ENCODE measurements at regions not wholly inside any gene's neighbourhood (a gene's known extent, or its start where the extent isn't known, plus 50 kb on each side); places are given as distances from the start of the nearest gene placed in this dataset.

DNA sequence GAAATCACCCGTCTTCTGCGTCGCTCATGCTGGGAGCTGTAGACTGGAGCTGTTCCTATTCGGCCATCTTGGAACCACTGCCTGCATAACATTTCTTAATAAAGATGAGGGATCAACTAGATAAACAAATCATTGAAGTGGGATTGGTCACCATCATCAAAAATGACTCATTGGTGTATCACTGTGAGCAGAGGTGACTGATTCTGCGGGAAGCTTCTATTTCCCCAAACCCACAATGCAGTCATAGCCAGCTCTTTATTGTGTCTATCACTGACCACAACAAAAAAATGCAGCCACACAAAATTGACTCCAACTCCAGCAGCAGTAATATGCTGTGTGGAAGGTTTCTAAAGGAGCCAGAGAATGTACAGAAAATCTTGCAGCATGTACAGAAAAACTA, 630.7 kb upstream of the HS6ST1 start:
- TF ChIP-seq, protein P1, sequence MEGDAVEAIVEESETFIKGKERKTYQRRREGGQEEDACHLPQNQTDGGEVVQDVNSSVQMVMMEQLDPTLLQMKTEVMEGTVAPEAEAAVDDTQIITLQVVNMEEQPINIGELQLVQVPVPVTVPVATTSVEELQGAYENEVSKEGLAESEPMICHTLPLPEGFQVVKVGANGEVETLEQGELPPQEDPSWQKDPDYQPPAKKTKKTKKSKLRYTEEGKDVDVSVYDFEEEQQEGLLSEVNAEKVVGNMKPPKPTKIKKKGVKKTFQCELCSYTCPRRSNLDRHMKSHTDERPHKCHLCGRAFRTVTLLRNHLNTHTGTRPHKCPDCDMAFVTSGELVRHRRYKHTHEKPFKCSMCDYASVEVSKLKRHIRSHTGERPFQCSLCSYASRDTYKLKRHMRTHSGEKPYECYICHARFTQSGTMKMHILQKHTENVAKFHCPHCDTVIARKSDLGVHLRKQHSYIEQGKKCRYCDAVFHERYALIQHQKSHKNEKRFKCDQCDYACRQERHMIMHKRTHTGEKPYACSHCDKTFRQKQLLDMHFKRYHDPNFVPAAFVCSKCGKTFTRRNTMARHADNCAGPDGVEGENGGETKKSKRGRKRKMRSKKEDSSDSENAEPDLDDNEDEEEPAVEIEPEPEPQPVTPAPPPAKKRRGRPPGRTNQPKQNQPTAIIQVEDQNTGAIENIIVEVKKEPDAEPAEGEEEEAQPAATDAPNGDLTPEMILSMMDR (optimal IDR thresholded peaks at IDR 0.05 in 1 of 3, IDR thresholded peaks at IDR 0.05 in 1 of 3, conservative IDR thresholded peaks at IDR 0.05 in 1 of 3; ENCODE audit: extremely low read depth in 1 of 3, insufficient read depth in 2 of 3, low read length in 3 of 3): no peak
- TF ChIP-seq EZH2 (IDR thresholded peaks at IDR 0.05; ENCODE audit: low read length): no peak
